ENCODE measurements at regions not wholly inside any gene's neighbourhood (a gene's known extent, or its start where the extent isn't known, plus 50 kb on each side); places are given as distances from the start of the nearest gene placed in this dataset.

DNA sequence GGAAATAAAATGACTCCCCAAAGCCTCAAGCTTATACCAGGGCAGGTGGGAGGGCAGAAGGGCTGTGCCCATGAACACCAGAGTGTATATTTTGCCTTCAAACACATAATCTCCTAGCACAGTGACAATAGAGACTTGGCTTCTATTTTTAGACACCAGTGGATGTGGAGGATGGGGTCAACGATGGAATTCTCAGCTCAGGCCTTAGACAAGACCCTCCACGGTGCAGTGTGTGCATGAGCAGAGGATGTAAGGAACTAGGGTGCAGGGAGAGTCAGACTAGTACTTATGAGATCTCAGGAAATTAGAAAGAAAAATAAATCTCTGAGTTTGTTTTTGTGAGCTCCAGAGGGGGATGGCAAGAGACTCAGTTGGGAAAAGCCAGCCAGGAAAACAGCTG, 113.6 kb upstream of the CADM1 start:
- H3K4me2 ChIP-seq (ENCODE audit: low read length) = no peak overlapping the region
- H3K36me3 ChIP-seq (ENCODE audit: insufficient read depth, low read length) = no peaks in the 10 kb centered on the region
- H3F3A ChIP-seq (ENCODE audit: insufficient read depth, low read length, poor library complexity, severe bottlenecking) = no peaks in the 10 kb centered on the region

DNA sequence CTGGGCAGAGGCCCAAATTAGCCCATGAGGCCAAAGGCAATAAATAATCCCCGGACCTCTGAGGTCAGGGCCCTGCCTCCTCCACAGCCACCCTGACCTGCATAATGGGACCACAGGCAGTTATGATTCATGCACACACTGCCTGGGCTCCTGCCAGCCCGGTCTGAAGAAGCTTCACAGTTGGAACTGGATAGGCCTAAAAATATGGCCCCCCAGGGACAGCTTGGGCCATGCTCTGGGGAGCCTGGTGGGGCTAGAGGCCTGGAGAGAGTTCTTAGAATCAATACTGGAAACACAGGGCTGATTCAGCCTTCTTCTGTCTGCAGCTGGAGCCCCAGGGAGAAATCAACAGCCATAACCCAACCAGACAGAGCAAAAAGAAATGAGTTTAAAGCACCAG, 112.8 kb upstream of the CADM1 start:
- no peaks in the 10 kb centered on the region for H3K9me3 ChIP-seq (ENCODE audit: low read length)
- H3K27ac ChIP-seq (ENCODE audit: low read length) = no peak overlapping the region
- TF ChIP-seq, protein P1, sequence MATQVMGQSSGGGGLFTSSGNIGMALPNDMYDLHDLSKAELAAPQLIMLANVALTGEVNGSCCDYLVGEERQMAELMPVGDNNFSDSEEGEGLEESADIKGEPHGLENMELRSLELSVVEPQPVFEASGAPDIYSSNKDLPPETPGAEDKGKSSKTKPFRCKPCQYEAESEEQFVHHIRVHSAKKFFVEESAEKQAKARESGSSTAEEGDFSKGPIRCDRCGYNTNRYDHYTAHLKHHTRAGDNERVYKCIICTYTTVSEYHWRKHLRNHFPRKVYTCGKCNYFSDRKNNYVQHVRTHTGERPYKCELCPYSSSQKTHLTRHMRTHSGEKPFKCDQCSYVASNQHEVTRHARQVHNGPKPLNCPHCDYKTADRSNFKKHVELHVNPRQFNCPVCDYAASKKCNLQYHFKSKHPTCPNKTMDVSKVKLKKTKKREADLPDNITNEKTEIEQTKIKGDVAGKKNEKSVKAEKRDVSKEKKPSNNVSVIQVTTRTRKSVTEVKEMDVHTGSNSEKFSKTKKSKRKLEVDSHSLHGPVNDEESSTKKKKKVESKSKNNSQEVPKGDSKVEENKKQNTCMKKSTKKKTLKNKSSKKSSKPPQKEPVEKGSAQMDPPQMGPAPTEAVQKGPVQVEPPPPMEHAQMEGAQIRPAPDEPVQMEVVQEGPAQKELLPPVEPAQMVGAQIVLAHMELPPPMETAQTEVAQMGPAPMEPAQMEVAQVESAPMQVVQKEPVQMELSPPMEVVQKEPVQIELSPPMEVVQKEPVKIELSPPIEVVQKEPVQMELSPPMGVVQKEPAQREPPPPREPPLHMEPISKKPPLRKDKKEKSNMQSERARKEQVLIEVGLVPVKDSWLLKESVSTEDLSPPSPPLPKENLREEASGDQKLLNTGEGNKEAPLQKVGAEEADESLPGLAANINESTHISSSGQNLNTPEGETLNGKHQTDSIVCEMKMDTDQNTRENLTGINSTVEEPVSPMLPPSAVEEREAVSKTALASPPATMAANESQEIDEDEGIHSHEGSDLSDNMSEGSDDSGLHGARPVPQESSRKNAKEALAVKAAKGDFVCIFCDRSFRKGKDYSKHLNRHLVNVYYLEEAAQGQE (IDR thresholded peaks at IDR 0.05; ENCODE audit: borderline replicate concordance) = no peak
- TF ChIP-seq RAD21 (conservative IDR thresholded peaks at IDR 0.05) = no peak
- TF ChIP-seq CTCF (IDR thresholded peaks at IDR 0.05; ENCODE audit: poor library complexity, severe bottlenecking) = no peak
- TF ChIP-seq EZH2 (IDR thresholded peaks at IDR 0.05; ENCODE audit: borderline replicate concordance, insufficient read depth, low read length, poor library complexity, severe bottlenecking) = no peak
- no peak for TF ChIP-seq POLR2AphosphoS5 (IDR thresholded peaks at IDR 0.05)
- H4K20me1 ChIP-seq (ENCODE audit: insufficient read depth) = no peaks in the 10 kb centered on the region
- no peaks in the 10 kb centered on the region for H3K79me2 ChIP-seq (replicated peaks; ENCODE audit: insufficient read depth, low read length)
- no peaks in the 10 kb centered on the region for H3K36me3 ChIP-seq (ENCODE audit: insufficient read depth, low read length)
- no peaks in the 10 kb centered on the region for H3F3A ChIP-seq (ENCODE audit: insufficient read depth, low read length, poor library complexity, severe bottlenecking)
- no peak overlapping the region for H3K4me2 ChIP-seq (ENCODE audit: low read length)
- no peak overlapping the region for H2AFZ ChIP-seq (ENCODE audit: low read depth, low read length)
- H3K4me3 ChIP-seq (ENCODE audit: low read length) = no peak overlapping the region
- no peaks in the 10 kb centered on the region for H3K27me3 ChIP-seq (ENCODE audit: insufficient read depth, low read depth, low read length)
- no peaks in the 10 kb centered on the region for H3K9me2 ChIP-seq (ENCODE audit: insufficient read depth, low read length)
- H3K9ac ChIP-seq (ENCODE audit: low read length) = no peak overlapping the region

More for the DNA sequence above, 113.6 kb upstream of the CADM1 start:
- Histone ChIP-seq H3K9ac (ENCODE audit: low read length) (no peak overlapping the region), H3K9me3 (ENCODE audit: low read length) (no peaks in the 10 kb centered on the region), H2AFZ (ENCODE audit: low read depth, low read length) (no peak overlapping the region), H3K27me3 (ENCODE audit: insufficient read depth, low read depth, low read length) (no peaks in the 10 kb centered on the region), H3K9me2 (ENCODE audit: insufficient read depth, low read length) (no peaks in the 10 kb centered on the region), H3K4me3 (ENCODE audit: low read length) (no peak overlapping the region), H3K79me2 (replicated peaks; ENCODE audit: insufficient read depth, low read length) (no peaks in the 10 kb centered on the region), H3K27ac (ENCODE audit: low read length) (no peak overlapping the region), H4K20me1 (ENCODE audit: insufficient read depth) (no peaks in the 10 kb centered on the region)
- no peak for TF ChIP-seq RAD21 (conservative IDR thresholded peaks at IDR 0.05)
- no peak for TF ChIP-seq TAF1 (IDR thresholded peaks at IDR 0.05; ENCODE audit: low read depth)
- TF ChIP-seq EZH2 (IDR thresholded peaks at IDR 0.05; ENCODE audit: borderline replicate concordance, insufficient read depth, low read length, poor library complexity, severe bottlenecking) = no peak
- TF ChIP-seq MXI1 (conservative IDR thresholded peaks at IDR 0.05; ENCODE audit: poor library complexity, severe bottlenecking) = no peak
- TF ChIP-seq EP300 (conservative IDR thresholded peaks at IDR 0.05; ENCODE audit: poor library complexity, severe bottlenecking) = no peak
- TF ChIP-seq POLR2AphosphoS5 (IDR thresholded peaks at IDR 0.05) = no peak
- no peak for TF ChIP-seq CTCF (IDR thresholded peaks at IDR 0.05; ENCODE audit: poor library complexity, severe bottlenecking)
- TF ChIP-seq SMC3 (conservative IDR thresholded peaks at IDR 0.05; ENCODE audit: poor library complexity) = no peak
- TF ChIP-seq, protein P1 (IDR thresholded peaks at IDR 0.05; ENCODE audit: borderline replicate concordance) = no peak

All from neural cell (in vitro differentiated cells).